ENCODE measurements at regions not wholly inside any gene's neighbourhood (a gene's known extent, or its start where the extent isn't known, plus 50 kb on each side); places are given as distances from the start of the nearest gene placed in this dataset.
"Not testable (repeated sequence)": the region's sequence is repeated elsewhere in the genome, so short reads cannot be mapped to it uniquely, and the experiment has no call there.

DNA sequence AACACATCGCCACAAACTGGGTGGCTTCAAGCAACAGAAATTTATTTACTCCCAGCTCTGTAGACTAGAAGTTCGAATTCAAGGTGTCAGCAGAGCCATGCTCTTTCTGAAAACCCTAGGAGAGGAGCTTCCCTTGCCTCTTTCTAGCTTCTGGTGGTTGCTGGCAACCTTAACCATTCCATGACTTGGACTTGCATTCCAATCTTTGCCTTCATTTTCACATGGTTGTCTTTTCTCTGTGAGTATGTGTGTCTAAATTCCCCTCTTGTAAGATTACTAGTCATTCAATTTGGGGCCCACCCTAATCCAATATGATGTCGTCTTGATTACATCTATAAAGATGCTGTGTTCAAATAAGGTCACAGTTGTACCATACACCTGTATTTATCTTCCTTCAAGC, 65.9 kb upstream of the PRKG1 start:
- WGBS, 3 donors = 91 to 93% (median 91%) methylated on average over 3 of the region's 3 CpGs
- no peaks in the 10 kb centered on the region for H3K27me3 ChIP-seq
- peaks cover 0 to 3% of the 10 kb centered on the region in 2 donors for H3K9me3 ChIP-seq
- intact Hi-C loops (cut with DNase I) = loop anchor here in 1 of 4 donors (10.0 kb wide), 1 partner anchor 416 kb away; no protein-coding TSS in a partner anchor
- no peaks in the 10 kb centered on the region for H3K4me1 ChIP-seq (ENCODE audit: insufficient read depth)
- H3K4me3 ChIP-seq = no peak overlapping the region
- TF ChIP-seq POLR2A (IDR thresholded peaks at IDR 0.05) = no peak
- TF ChIP-seq, protein P1, sequence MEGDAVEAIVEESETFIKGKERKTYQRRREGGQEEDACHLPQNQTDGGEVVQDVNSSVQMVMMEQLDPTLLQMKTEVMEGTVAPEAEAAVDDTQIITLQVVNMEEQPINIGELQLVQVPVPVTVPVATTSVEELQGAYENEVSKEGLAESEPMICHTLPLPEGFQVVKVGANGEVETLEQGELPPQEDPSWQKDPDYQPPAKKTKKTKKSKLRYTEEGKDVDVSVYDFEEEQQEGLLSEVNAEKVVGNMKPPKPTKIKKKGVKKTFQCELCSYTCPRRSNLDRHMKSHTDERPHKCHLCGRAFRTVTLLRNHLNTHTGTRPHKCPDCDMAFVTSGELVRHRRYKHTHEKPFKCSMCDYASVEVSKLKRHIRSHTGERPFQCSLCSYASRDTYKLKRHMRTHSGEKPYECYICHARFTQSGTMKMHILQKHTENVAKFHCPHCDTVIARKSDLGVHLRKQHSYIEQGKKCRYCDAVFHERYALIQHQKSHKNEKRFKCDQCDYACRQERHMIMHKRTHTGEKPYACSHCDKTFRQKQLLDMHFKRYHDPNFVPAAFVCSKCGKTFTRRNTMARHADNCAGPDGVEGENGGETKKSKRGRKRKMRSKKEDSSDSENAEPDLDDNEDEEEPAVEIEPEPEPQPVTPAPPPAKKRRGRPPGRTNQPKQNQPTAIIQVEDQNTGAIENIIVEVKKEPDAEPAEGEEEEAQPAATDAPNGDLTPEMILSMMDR (IDR thresholded peaks at IDR 0.05) = no peak
- no peaks in the 10 kb centered on the region for H3K36me3 ChIP-seq
- H3K27ac ChIP-seq = no peak overlapping the region
- DNase-seq = no peak

DNA sequence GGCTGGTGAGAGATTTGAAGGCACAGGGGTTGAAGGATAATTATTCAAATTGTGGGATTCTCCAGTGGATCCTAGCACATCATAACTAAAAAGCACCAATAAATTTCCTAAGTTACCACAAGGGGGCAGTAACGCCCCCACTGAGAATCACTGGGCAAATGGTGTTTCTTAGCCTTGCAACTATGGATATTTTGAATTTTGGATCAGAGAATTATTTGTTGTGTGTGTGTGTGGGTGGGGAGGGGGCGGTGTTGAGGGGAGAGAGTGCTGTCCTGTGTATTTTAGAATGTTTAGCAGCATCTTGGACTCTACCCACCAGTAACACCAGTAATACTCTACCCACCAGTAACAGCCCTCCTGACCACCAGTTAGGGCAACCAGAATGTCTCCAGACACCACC, 63.3 kb upstream of the PRKG1 start:
- H3K9me3 ChIP-seq = peaks cover 0 to 3% of the 10 kb centered on the region in 2 donors
- TF ChIP-seq, protein P1 (IDR thresholded peaks at IDR 0.05) = peak; percentile 28 to 56 (median 53)
- no peak for TF ChIP-seq EP300 (IDR thresholded peaks at IDR 0.05)
- no peaks in the 10 kb centered on the region for H3K36me3 ChIP-seq
- peaks cover 3% of the 10 kb centered on the region for H3K4me1 ChIP-seq (ENCODE audit: insufficient read depth)
- intact Hi-C loops (cut with DNase I) = loop anchor here in 1 of 4 donors (5.0 kb wide), 1 partner anchor 36 kb away; no protein-coding TSS in a partner anchor
- WGBS, 3 donors = 25 to 26% (median 25%) methylated on average over 2 of the region's 2 CpGs
- H3K27ac ChIP-seq = no peak overlapping the region
- H3K27me3 ChIP-seq = no peaks in the 10 kb centered on the region
- DNase-seq = peak in 1 of 5 donors; percentile 25
- no peak overlapping the region for H3K4me3 ChIP-seq

DNA sequence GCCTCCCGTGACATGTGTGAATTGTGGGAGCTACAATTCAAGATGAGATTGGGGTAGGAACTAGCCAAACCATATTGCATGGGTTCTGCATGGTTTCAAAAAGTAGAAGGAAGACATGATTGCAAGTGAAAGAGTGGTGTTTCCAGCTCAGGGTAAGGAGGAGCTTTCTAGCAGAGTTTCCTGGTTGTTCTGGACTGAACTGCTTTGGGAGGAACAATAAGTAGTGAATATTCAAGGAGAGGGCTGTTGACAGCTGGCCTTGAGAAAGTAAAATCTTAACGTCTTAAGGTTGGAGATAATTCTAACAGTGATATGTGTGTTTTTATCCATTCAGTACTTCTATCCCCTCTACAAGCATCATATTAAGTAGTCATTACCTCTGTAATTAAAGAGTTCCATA, 62.2 kb upstream of the PRKG1 start:
- WGBS, 3 donors = 61 to 82% (median 65%) methylated on average over 2 of the region's 2 CpGs
- H3K27ac ChIP-seq = no peak overlapping the region
- H3K36me3 ChIP-seq = no peaks in the 10 kb centered on the region
- H3K4me3 ChIP-seq = no peak overlapping the region
- TF ChIP-seq, protein P1 (IDR thresholded peaks at IDR 0.05) = no peak
- no peak for TF ChIP-seq POLR2A (IDR thresholded peaks at IDR 0.05)
- TF ChIP-seq EP300 (IDR thresholded peaks at IDR 0.05) = no peak
- H3K9me3 ChIP-seq = peaks cover 0 to 3% of the 10 kb centered on the region in 2 donors
- no peak for DNase-seq
- intact Hi-C loops (cut with DNase I) = loop anchor here in 1 of 4 donors (5.0 kb wide), 1 partner anchor 35 kb away; no protein-coding TSS in a partner anchor
- no peaks in the 10 kb centered on the region for H3K27me3 ChIP-seq
- H3K4me1 ChIP-seq (ENCODE audit: insufficient read depth) = peaks cover 3% of the 10 kb centered on the region

DNA sequence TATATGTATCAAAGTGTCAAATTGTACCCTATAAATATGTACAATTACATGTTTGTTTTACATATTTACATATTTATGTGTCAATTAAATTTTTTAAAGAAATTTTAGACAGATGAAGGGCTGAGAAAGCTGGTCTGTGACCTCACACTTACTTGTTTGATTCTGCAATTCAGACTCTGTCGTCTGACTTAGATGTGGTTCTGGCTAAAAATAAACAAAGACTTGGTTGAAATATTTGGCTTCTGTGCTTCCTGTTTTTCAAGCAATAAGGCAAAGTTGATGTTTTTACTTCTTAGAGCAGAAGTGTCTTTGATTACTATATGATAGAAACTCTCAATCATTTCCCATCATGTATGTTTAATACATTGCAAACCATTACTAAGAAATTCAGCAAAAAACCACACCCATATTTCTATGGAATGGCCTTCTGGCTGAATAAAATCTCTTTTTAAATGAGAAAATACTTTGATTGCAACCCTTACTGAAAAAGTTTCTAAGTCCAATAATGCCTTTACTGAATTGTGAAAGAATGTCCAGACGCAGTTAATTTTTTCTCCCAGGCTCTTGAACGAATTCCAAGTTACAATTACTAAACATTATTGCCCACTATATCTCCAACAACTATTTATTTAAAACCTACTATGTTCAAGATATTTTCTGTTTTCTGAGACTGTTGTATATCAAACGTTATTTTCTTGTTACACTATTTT, 59.5 kb upstream of the PRKG1 start:
- 8 to 16% (median 9%) methylated on average over 4 of the region's 4 CpGs for WGBS, 3 donors
- TF ChIP-seq, protein P1 (IDR thresholded peaks at IDR 0.05) = no peak
- TF ChIP-seq EP300 (IDR thresholded peaks at IDR 0.05) (no peak), POLR2A (IDR thresholded peaks at IDR 0.05) (no peak)
- intact Hi-C loops (cut with DNase I) = loop anchor here in 1 of 4 donors (5.0 kb wide), 1 partner anchor 32 kb away; no protein-coding TSS in a partner anchor

DNA sequence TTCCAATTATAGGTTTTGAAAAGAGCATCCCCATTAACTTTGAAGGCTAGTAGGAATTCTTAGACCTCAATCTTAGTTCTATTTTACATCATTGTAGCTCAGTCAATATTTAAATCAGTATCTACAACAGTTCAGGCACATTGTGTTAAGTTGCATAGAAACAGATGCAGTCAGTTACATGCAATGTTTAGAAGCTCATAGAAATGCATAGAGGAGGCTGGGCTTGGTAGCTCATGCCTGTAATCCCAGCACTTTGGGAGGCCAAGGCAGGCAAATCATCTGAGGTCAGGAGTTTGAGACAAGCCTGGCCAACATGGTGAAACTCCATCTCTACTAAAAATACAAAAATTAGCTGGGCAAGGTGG, 58.9 kb upstream of the PRKG1 start:
- H3K27ac ChIP-seq; intact Hi-C loops (cut with DNase I): not testable (repeated sequence)

More for the DNA sequence above, 59.5 kb upstream of the PRKG1 start:
- peaks cover 3% of the 10 kb centered on the region for H3K4me1 ChIP-seq (ENCODE audit: insufficient read depth)
- H3K9me3 ChIP-seq = peaks cover 0 to 3% of the 10 kb centered on the region in 2 donors
- no peak for DNase-seq
- no peak overlapping the region for H3K4me3 ChIP-seq
- H3K27me3 ChIP-seq = no peaks in the 10 kb centered on the region
- H3K36me3 ChIP-seq = no peaks in the 10 kb centered on the region
- H3K27ac ChIP-seq = no peak overlapping the region

More for the DNA sequence above, 58.9 kb upstream of the PRKG1 start:
- H3K4me3 ChIP-seq; H3K27me3 ChIP-seq; H3K9me3 ChIP-seq; H3K4me1 ChIP-seq (ENCODE audit: insufficient read depth); H3K36me3 ChIP-seq; DNase-seq: not testable (repeated sequence)

All from ovary (tissue), 7 donors.